HG02759 (cell line): ENCODE measurements at regions not wholly inside any gene's neighbourhood (a gene's known extent, or its start where the extent isn't known, plus 50 kb on each side); places are given as distances from the start of the nearest gene placed in this dataset.

ENCODE experiments used
- ATAC-seq: cut with Tn5 transposase; IDR thresholded peaks from one replicate; pipeline ENCODE4 v1.9.1; 2021; ENCODE audit warnings: mild to moderate bottlenecking, moderate library complexity; ENCODE audit not compliant: unreplicated experiment

- no peak for ATAC-seq
Observed at GRCh38 chr3:76940181-76940770, 99.6 kb upstream of the ROBO2 start.

- no peak for ATAC-seq
Observed at GRCh38 chr3:76941376-76941775, 98.5 kb upstream of the ROBO2 start.

DNA sequence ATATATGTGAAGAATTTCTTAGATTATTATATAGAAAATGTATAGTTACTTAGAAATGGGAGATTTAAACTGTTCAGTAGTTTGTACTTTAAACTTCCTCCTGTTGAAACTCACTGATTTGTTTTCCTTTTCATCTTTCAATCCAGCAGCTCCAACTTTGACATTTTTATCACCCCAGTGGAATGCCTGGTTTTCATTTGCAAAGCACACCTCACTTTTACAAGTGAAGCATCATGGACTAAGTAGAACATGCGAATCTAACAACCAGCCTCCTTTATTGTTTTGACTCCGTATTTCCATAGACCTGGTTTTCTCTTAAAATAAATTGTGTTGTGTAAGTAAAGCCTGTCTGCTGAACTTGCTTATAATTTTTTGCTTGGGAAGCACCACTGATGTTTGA is 97.8 kb upstream of the ROBO2 start:
- ATAC-seq = no peak

GRCh38 chr3:76943058-76943457 is 96.8 kb upstream of the ROBO2 start:
- ATAC-seq = no peak

DNA sequence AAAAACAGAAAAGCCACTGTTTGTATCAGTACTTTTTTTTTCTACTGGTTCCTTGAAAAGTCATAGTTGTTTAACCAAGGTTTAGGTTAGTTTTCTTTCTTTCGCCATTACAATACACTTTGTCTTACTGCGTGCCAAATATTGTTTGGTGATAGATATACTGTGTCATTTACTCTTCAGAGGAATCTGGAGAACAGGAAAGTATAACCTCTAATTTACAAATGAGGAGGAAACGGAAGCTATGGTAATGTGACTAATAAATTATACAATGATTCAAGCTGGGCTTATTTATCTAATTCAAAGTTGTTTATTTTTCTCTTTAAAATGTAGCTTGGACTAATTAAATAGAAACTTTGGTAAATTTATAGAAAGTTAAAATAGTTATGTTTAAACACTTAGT is 96.2 kb upstream of the ROBO2 start:
- no peak for ATAC-seq

DNA sequence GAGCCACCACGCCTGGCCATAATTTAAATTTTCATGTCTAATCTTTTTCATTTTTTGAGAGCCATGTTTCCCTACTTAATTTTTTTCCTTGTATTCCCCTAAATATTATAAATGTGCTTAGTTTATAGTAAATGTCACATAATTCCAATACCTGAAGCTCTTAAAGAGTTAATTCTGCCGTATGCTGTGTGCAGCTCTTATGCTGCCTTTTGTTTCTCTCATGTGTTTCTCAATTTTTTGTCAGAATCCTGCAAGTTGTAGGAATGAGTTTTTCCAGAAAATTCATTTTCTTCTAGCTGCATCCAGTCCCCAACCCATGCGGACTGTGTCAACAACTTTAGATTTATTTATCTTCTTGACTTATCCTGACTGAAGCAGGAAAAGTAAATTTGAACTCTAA is 90.9 kb upstream of the ROBO2 start:
- no peak for ATAC-seq

GRCh38 chr3:76949462-76949861 is 90.4 kb upstream of the ROBO2 start:
- ATAC-seq = no peak

DNA sequence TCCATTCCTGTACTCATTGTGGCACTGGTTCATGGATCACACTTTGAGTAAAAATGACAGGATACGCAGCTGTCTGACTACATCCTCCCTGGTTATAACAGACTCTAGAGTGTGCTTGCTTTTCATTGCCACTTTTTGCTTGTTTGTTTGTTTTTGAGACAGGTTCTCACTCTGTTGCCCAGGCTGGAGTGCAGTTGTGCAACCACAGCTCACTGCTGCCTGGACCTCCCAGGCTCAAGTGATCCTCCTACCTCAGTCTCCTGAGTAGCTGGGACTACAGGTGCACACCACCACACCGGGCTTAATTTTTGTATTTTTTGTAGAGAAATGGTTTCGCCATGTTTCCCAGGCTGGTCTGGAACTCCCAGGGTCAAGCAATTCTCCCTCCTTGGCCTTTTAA is 89.3 kb upstream of the ROBO2 start:
- ATAC-seq = no peak

DNA sequence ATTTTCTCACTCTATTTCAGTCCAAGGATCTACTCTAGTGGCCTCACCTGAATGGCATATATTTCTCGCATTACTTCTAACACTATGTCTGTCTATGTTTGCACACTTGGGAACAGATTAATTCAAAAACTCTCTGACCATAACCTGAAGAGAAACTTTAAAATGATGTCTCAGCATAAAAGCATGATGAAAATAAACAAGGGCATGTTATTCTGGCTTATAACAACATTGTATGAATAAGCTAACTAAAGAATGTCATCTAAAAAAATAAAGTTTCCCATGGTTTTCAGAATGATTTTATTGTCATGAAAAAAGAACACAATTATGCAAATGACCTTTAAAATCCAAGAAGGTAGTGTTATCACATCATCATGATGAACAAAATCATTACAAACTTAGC is 85.5 kb upstream of the ROBO2 start:
- ATAC-seq = no peak

DNA sequence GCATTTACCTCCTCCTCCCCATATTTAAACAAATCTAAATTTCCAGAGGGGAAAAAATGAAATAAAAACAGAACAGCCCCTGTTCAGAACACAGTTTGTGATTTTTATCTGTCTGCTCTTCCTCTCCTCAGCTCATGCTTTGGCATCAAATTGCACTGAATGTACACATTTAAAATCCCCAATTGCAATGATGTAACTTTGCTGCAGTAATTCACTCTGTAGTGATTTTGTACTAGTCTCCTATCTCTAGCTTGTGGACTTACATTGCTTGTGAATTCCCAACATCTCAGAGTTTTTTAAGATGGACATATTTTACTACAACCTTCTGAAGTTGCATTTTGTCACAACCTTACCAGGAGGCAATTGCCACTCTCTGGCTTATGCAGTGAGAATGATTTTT is 81.6 kb upstream of the ROBO2 start:
- no peak for ATAC-seq

- no peak for ATAC-seq
Observed at GRCh38 chr3:76958861-76959260, 81.0 kb upstream of the ROBO2 start.

- no peak for ATAC-seq
Observed at GRCh38 chr3:76961284-76961683, 78.6 kb upstream of the ROBO2 start.

DNA sequence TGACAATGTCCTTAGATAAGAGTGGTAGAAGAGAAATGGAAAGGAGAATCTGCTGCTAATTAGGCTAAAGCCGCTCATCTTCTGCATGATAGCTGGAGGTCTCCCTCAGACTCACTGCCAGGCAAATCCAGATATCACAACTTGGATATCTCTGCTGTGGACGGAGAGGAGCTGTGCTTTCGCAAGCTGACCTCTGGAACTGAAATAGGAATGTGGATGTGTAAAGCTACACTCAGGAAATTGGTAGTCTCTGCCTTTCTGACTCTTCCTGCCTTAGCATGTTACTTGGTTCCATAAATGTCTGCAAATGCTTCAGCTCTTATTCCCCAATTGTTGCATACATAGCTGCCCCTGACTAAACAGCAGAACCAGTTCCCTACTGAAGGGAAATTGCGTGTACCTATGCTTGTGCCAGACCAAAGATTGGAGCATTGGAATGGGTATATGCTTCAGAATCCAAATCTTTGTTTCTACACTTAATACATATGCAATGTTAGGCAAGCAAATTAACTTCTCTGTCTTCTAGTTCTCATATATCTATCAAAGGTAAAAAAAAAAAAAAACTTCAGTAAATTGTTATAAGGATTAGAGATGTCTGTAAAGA is 74.7 kb upstream of the ROBO2 start:
- no peak for ATAC-seq

DNA sequence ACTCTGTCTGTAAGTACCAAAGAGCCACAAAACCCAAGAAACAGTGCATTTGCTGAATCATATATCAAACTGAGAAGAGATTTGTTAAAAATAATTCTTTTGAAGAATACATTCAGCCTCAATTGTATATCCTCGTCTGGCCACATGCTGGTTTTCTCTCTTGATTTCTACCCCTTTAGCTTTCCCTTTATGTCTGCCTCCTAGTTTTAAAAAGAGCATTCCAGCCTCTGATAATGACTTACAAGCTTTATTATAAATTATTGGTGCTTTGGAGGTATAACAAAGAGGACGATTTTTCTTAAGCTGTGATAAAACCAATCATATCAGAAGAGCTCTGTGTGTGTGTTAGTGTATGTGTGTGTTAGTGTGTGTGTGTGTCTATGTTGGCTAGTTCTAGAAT is 70.4 kb upstream of the ROBO2 start:
- ATAC-seq = no peak

DNA sequence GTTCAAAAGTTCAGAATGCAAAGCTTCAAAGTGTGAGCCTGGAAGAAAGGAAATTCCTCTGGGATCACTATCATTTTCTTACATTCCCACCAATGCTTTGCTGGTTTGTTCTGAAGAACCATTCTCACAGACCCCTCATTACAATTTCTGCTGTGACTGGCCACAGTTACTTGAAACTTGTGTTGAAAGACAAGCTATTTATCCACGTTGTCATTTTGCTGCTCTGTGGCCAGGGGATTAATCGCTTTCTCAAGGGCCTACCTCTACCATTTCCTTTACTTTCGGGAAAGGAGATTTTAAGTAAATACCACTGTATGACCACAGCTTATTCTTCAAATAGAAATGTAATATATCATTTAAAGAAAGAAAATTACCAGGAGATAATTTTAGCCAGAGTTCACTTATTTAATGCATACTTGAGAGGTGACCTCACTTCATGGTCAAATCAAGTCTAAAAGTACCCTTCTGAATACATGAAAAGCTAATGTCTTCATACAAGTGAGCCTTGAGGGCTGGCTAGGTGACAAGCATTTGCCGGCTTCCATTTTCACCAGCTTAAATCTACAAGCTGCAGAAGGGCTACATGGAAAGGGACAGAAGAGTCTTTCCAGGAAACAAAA is 69.8 kb upstream of the ROBO2 start:
- no peak for ATAC-seq

- ATAC-seq = no peak
Observed at GRCh38 chr3:76972624-76973296, 67.1 kb upstream of the ROBO2 start.

DNA sequence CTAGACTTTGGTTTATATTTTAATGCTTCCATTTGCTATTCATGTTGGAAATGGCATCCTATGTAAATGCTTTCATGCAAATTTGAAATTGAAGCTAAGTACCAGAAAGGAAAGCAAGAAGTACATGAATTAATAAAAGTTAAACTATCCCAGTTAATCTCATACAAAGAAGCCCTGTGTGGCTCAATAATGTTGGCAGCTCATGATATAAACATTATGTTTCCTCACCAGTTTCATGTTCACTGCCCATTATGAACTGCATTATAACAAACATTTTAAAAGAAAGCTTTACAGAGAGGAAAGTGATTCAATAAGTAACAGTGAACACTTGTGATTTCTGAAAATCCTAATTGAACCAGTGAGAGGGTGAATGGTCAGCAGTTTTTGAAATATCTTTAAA is 62.9 kb upstream of the ROBO2 start:
- ATAC-seq = no peak

- ATAC-seq = no peak
Observed at GRCh38 chr3:76985645-76986044, 54.3 kb upstream of the ROBO2 start.

DNA sequence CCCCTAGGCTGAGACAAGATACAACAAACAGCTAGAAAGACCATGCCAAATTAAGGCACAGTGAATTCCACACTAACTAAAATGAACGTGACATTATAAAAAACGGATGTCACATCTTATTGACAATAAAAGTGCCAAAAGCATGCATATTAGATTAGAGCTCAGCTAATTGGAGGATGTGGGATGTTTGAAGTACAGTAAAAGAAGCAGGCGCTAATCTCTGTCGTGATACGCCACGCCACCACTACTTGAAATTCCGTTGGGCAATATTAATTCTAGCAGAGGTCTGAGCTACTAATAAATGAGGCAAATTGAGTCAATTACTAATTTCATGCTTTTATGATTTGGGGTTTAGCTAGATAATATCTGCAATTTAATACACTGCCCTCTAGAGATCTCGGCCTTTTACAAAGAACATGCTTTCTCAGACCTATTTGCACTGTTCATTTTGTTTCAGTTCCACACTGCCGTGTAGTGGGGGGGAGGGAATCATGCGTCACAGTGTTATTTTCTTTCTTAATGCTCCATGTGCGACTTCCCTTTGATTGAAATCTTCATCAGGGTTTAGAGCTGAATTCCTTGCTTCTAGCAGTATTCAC is 52.9 kb upstream of the ROBO2 start:
- no peak for ATAC-seq
